ENCODE measurements at regions not wholly inside any gene's neighbourhood (a gene's known extent, or its start where the extent isn't known, plus 50 kb on each side); places are given as distances from the start of the nearest gene placed in this dataset.
"Not testable (repeated sequence)": the region's sequence is repeated elsewhere in the genome, so short reads cannot be mapped to it uniquely, and the experiment has no call there.

DNA sequence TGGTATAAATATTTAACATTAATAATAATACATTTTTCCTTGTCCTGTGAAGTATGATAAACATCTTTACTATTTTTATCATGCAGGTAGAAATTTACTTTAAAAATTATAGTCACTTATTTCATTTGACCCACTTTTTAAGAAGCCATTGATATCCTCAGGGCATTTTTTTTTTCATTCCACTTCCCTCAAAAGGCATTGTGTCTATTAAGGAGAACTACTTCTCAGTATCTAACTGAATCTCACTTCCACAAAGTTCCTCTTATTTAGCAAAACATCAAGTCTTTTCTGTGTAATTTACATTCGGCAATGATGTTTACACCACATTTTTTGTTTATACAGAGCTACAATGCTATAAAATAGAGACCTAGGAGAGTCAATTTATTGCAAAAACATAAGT, 388.2 kb upstream of the AKR1E2 start:
- no peak for DNase-seq (ENCODE audit: low read depth)

DNA sequence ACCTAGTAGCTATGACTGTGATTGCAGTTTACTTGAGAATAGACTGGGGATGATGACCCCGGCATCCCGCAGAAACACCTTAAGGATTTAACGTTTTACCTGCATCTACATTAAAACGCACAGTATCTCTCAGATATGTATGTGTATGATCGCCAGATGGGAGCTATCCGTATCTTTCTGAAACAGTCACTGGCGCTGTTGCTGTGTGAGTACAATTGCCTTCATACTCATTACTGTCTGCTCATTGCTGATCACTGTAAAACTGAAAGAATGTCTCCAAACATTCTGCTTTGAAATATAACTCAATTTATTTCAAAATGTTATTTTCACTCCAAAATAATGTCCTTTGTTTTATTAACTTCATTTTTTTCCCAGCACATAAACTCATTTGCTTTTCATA, 388.9 kb upstream of the AKR1E2 start:
- no peak for DNase-seq (ENCODE audit: low read depth)

DNA sequence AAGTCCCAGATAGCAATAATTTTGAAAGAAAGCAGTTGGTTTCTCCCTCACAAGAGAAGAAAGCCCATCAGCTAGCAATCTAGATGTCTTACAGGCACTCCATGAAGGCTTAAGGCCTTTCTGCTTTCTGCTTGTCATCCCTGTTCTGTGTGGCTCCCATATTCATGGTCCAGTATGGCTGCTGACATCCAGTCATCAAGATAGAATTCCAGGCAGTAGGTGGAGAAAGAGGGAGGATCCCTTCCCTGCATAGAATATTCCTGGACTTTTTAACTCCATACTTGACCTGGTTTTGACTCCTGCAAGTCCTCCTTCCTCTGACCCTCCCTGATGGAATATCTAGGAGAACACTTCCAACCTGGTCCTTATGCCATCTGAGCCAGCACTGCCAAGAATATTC, 389.9 kb upstream of the AKR1E2 start:
- DNase-seq (ENCODE audit: low read depth), result no peak

DNA sequence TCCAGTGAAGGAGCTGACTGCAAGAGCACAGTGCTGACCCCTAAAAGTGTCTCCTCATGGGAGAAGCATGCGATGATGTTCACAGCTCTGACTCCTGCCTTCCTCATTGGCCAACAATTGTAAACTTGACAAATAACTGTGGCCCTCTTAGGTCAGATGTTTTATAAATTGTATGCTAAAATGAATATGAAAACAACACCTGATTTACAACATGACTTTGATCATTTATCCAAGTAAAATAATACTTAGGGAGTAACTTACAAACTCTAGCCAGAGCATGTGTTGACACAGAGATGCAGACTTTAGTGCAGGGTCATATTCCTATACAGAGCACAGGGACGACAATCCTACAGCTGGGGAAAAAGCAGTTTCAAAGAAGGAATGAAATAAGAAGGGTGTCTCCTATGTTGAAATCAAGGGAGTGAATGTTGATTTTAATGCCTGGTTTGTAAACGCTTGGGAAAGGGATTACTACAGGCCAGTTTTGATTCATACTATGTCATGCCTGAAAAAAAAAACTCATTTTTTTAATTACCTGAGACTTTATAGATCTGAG, 391.4 kb upstream of the AKR1E2 start:
- no peak for DNase-seq (ENCODE audit: low read depth)

DNA sequence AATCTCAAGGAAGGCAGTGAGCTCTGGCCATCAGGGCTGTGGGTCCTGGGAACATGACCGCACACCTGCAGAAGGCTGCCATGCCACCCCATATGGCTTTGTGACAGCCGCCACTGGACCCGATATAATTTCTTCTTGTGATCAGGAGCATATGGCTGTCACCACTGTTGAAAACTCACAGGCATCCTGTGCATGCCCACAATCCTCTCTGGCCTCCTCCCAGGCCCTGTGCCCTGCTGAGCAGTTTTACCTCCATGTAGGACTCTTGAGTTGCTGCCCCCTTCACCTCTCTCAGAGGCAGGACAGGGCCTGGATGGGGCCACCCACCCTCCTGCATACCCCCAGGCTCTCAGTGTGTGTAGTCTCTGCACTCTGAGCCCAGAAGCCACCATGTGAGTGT, 391.9 kb upstream of the AKR1E2 start:
- no peak for DNase-seq (ENCODE audit: low read depth)

DNA sequence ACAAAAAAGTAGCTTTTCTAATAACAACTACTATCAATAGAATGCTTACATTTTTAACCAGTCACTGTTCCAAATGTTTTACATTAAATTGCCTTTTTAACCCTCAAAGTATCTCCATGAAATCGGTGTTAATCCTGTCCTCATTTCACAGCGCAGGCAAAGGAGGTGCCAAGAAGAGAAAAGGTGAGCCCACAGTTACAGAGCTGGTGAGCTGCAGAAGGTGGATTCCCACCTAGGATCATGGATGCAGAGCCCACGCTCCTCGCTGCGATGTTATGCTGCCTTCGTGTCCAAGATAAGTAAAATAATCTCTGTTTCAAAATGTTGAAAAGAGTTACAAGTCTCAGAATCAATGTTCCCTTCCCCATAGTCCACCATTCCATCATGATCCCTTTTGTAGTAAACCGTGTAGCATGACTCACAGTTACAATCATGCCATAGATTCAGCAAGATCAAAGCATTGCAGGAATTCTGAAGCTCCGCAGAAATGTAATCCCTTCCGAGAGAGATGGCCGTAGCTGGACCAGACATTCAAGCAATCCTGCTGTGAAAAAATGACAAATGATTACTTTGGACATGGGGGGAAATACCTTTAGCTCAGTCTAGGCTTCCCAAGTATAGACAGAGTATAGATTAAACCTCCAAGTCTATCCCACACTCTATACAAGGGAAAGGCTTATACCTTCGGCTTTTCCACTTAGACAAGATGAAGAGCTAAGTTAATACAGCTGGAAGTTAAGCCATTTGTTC, 394.7 kb upstream of the AKR1E2 start:
- DNase-seq (ENCODE audit: low read depth), result no peak

DNA sequence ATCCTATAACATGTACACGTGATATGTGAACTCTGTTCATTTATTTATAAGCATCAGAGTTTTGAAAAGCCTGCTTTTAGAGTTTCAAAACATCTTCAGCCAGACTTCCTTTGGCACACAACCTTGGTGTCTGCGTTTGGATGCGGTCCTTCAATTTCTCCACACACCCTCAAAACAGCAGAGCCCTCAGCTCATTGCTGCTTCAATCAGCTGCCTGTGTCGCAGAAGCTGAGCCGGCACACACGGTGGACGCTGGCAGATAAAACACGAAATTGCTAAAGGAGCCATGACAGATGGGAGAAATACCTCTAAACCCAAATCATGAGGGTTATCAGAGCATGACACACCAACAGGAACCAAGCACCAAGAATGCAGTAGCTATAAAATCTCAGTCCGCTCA, 396.4 kb upstream of the AKR1E2 start:
- no peak for DNase-seq (ENCODE audit: low read depth)

DNA sequence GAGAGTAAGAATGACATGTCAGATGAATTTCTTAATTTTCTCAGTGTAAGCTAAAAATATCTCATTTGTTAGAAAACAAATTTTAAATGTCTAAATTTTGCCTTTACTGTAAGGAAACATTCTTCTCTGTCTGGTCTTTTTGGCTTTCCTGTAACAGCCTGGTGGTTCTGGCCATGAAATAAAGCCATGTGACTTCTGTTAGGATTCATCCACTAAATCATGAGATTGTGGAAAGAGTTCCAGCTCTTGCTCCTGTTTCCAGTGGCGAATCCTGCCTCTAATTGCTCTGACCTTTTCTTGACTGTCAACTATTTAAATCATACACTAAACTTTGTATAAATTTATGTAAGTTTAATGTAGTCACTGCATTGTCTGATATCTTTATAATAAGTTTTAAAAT, 398.5 kb upstream of the AKR1E2 start:
- DNase-seq (ENCODE audit: low read depth), result no peak

DNA sequence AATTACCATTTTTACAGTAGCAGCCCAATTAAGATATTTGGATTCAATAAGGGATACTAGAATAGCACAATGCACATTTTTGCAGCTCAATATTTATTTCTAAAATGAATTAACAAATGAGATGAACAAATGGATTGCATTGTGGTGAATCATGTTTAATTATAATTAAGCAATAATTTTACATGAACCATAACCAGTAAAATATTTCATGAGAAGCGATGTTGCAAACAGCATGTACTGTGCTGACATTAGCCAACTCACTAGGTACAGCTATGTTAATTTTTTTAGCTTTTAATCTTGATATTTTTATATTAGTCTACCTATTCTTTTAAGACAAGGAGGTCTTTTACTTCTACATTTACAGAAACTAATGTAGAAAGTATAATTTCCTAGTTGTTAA, 399.1 kb upstream of the AKR1E2 start:
- DNase-seq (ENCODE audit: low read depth), result no peak

DNA sequence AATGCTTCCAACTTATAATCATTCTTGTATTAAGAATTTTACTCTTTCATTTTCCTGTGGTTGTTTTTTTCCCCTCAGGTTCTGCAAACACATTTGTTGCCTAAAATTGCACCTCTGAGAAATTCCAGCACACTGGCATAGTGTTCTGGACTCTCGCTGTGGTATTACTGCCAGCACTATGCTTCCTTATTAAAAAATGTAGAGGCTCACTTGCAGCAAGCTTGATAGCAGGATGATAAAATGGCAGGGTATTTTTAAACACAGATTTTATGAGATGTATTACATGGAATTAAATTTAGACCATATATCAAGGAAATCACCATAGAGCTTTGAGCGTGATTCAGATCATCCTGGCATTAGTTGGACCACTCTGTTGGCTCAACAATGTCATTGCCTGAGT, 416.7 kb upstream of the AKR1E2 start:
- DNase-seq (ENCODE audit: low read depth), result no peak

DNA sequence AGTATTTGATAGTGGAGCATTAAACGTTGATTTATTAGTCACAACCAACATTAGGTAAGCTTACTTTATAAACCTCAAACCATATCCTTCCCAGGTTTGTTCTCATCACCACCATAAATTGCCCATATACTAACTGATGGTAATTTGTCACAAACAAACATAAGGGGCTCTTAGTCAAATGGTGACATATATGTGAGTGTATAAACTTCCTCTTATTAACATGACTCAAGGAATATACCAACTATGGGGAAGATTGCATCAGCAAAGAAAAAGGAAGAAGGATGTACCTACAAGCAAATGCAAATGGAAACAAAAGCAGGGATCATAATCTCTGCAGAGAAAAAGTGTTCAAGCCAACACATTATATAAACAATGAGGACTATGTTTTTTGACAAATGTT, 418.2 kb upstream of the AKR1E2 start:
- DNase-seq (ENCODE audit: low read depth), result no peak

DNA sequence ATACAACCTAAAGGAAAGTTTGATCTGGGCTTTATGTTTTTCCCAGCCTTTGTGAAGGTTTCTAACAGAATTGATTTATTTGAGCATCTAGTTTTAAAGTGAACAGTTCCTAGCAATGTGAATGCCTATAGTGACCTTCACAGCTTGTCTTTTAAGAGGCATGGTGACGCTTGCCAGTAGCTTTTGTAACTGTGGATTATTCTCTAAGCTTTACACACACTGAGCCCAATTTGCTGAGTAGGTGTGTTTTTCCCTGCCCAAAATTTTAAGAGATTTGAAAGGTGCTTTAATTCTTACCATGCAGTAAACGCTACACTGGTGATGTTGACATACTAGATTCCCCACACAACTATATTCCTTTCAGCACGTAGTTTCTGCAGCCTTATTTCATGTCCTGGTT, 420.2 kb upstream of the AKR1E2 start:
- DNase-seq (ENCODE audit: low read depth), result no peak

DNA sequence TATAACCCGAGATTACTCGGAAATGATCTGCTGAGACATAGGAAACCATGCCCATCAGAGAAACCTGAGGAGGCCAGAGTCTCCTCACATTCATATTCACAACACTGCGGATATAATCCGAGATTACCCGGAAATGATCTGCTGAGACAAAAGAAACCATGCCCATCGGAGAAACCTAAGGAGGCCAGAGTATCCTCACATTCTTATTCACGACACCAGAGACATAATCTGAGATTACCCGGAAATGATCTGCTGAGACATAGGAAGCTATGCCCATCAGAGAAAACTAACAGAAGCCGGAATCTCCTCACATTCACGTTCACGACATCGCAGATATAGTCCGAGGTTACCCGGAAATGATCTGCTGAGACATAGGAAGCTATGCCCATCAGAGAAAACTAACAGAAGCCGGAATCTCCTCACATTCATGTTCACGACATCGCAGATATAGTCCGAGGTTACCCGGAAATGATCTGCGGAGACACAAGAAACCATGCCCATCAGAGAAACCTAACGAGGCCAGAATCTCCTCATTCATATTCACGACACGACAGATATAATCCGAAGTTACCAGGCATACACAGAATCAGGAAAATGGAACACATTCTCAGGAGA, 422.3 kb upstream of the AKR1E2 start:
- no peak for DNase-seq (ENCODE audit: low read depth)

DNA sequence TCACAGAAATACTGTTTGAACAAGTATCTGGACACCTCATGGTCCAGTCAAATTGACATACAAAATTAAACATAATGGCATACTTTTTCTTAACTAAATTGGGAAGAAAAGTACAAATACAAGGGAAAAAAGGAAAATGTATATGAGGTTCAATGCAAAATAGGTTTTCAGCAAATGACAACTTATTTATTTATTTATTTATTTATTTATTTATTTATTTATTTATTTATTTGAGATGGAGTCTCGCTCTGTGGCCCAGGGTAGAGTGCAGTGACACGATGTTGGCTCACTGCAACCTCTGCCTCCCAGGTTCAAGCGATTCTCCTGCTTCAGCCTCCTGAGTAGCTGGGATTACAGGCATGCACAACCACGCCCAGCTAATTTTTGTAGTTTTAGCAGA, 424.9 kb upstream of the AKR1E2 start:
- not testable (repeated sequence) for DNase-seq (ENCODE audit: low read depth)

DNA sequence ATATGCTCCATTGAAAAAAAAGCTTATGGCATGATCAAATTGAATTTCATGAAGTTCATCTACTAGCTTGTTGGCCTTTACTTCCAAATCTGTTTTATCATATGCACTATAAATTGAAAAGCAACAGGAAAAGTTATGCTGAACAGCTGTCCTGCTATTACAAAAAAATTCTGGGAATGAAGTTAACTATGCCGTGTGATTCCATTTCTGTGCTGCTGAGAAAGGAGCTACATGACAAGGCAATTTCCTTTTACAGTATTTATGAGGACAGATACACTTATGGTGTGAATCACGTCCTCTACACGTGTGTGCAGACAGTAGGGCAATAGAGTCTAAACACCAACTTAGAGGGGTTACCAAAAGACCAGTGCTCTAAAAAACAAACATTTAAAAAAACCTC, 426.5 kb upstream of the AKR1E2 start:
- no peak for DNase-seq (ENCODE audit: low read depth)

DNA sequence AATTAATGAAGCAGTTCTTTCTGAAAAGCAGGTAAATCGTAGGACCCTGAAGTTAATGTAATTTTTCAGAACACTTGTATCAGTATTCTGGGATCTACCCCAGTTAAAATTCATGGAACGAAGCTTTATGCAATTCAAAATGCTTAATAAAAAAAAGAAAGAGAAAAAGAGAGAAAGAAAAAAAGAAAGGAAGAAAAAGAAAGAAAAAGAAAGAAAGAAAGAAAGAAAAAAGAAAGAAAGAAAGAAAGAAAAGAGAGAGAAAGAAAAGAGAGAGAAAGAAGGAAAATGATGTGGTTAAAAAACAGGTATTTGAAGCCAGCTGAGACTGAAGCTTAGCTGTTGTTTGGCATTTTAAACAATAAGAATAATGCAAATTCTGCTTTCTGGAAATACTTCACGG, 427.4 kb upstream of the AKR1E2 start:
- DNase-seq (ENCODE audit: low read depth), result no peak

DNA sequence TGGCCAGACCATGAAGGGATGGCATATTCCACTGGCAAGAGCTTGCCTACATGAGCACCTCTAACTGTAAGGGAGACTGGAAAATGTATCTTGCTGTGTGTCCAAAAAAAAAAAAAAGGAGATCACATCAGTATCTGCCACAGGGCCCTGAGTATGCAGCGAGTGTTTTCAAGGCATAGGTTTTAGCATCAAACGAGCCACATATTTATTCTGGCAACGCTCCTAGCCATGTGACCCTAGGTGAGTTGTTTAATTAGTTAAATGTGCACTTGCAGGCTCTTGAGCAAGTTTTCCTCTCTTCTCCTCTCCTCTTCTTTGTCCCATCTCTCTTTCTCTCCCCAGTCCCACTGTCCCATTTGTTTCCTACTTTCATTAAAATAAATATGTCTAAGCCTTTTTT, 428.7 kb upstream of the AKR1E2 start:
- DNase-seq (ENCODE audit: low read depth), result no peak

DNA sequence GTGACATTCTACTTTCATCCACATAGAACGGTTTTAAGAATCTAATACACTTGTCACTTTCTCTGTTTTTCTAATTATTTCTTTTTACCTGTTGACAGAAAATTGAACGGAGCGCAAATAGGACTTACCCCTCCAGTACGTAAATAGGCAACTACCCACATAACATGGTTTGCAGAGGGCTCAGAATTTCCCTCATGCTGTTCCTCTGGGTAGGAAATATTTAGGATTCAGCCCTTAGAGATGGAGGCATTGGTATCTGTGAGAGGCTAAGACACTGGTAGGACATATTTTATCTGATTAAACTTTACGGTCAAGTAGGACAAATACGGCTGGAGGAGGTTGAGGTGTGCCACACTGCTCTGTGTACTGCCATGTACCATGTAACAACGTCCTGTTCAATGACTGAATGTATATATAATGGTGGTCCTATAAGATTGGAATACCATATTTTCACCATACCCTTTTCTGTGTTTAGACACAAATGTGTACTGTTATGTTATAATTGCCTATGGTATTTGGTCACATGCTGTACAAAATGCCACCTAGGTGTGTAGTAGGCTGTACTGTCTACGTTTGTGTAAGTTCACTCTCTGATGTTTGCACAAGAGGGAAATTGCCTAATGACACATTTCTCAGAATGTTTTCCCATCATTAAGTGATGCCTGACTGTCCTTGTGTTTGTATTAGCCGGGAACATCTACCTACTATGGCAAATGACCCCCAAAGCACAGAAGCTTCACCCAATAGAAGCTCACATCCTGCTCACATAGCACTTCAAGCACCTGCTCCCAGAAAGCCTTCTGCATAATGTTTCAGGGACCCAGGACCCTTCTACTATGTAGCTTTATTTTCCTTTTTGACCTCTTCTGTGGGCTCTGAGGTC, 429.4 kb upstream of the AKR1E2 start:
- DNase-seq (ENCODE audit: low read depth), result no peak

DNA sequence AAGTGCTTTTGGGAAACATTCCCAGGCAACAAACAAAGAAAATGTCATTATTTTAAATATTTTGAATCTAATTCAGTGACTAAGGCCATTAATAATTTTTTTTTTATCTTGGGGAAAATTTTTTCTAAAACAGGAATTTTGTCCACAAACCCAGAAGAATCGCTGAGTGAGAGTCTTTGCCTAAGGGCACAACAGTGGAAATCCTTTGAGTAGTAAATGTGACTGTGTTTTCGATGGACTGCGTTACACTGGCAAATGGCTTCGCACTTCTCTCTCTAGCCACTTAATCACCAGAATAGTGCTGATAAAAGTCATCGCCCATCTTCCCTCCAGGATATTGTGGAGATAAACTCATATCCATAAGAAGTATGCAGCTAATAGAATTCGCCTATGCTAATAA, 430.3 kb upstream of the AKR1E2 start:
- DNase-seq (ENCODE audit: low read depth), result no peak

DNA sequence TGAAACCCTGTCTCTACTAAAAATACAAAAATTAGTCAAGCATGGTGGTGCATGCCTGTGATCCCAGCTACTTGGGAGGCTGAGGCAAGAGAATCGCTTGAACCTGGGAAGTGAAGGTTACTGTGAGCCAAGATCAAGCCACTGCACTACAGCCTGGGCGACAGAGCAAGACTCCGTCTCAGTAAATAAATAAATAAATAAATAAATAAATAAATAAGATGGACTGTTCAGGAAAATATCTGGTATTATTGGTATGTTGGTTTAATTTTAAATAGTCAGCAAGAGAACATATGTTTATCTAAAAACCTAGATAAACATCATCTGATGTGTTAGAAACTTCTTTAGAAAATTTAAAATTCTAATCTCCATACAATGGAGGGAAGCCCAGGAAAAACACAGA, 431.6 kb upstream of the AKR1E2 start:
- DNase-seq (ENCODE audit: low read depth), result not testable (repeated sequence)

DNA sequence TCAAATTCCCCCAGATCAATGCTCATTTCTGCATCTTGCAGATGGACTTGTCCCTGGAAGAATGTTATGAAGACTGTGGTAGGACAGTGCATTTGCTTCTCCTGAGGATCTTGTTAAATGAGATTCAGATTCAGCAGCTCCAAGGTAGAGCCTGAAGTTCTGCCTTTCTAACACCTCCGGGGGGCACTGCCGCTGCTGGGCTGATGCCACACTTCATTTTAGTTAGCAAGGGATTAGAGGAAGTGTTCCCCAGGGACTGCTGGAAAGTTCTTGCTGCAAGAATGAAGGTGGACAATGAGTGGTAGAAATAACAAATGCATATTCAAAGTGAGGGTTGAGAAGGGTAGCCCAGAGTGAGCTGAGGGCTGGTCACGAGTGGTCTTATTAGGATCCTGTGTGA, 434.3 kb upstream of the AKR1E2 start:
- no peak for DNase-seq (ENCODE audit: low read depth)

DNA sequence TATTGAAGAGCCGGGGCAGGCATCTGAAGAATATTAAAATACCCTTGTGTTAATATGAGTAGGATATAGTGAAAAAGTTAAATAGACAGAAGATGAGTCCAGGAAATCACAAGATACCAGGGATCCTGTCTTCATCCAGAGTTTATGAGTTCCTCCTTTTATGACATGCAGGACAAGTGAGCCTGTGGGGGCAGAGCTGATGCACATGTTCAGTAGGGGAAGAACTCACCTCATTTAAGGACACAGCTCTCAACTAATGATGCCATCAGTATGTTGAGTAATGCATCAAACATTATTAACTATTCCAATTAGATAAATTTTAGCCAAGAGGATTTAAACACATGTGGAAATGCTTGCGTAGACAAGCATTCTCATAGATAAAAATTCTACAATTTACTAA, 435.8 kb upstream of the AKR1E2 start:
- DNase-seq (ENCODE audit: low read depth), result no peak

Measured in activated T-helper 1 cell treated with Interleukin-2 at 50 U/mL for 16 hours (primary cell).